Keratinocyte (primary cell): ENCODE measurements at regions not wholly inside any gene's neighbourhood (a gene's known extent, or its start where the extent isn't known, plus 50 kb on each side); places are given as distances from the start of the nearest gene placed in this dataset.

Source experiments
- CTCF ChIP-seq, 3 experiments: IDR thresholded peaks in 1 of 3; conservative IDR thresholded peaks in 1 of 3; optimal IDR thresholded peaks in 1 of 3; 2 replicates in 2 of 3; 3 replicates in 1 of 3; pipeline versions ENCODE3 to v1.5.1; 2011; ENCODE audit warnings: low read length in 3 of 3, mild to moderate bottlenecking in 3 of 3, moderate library complexity in 2 of 3, control low read depth in 1 of 3, inconsistent platforms in 1 of 3; ENCODE audit not compliant: insufficient read depth in 2 of 3; ENCODE audit errors: extremely low read depth in 1 of 3
- EZH2 ChIP-seq: IDR thresholded peaks from one replicate; pipeline ENCODE4 v1.6.1; 2012; ENCODE audit warnings: inconsistent platforms, mild to moderate bottlenecking, low read length, moderate library complexity

GRCh38 chr1:69485616-69486015, 82.1 kb upstream of the LRRC7 start:
- no peak for TF ChIP-seq CTCF (optimal IDR thresholded peaks at IDR 0.05 in 1 of 3, IDR thresholded peaks at IDR 0.05 in 1 of 3, conservative IDR thresholded peaks at IDR 0.05 in 1 of 3; ENCODE audit: extremely low read depth in 1 of 3, insufficient read depth in 2 of 3, low read length in 3 of 3)
- TF ChIP-seq EZH2, result no peak
